ENCODE measurements at regions not wholly inside any gene's neighbourhood (a gene's known extent, or its start where the extent isn't known, plus 50 kb on each side); places are given as distances from the start of the nearest gene placed in this dataset.
"Not testable (repeated sequence)": the region's sequence is repeated elsewhere in the genome, so short reads cannot be mapped to it uniquely, and the experiment has no call there.

GRCh38 chr9:90175257-90175656 is 467.4 kb downstream of the DIRAS2 start:
- TF ChIP-seq CTCF (IDR thresholded peaks at IDR 0.05) = no peak
- DNase-seq = no peak
- intact Hi-C loops (cut with DNase I) = no loop called here
- H3K4me1 ChIP-seq = no peaks in the 10 kb centered on the region
- no peaks in the 10 kb centered on the region for H3K27me3 ChIP-seq
- no peak overlapping the region for H3K4me3 ChIP-seq
- no peaks in the 10 kb centered on the region for H3K36me3 ChIP-seq
- no peak overlapping the region for H3K9ac ChIP-seq (ENCODE audit: low read depth in 2 of 2, low read length in 2 of 2)
- no peak overlapping the region for H3K27ac ChIP-seq
- no peaks in the 10 kb centered on the region for H3K9me3 ChIP-seq

DNA sequence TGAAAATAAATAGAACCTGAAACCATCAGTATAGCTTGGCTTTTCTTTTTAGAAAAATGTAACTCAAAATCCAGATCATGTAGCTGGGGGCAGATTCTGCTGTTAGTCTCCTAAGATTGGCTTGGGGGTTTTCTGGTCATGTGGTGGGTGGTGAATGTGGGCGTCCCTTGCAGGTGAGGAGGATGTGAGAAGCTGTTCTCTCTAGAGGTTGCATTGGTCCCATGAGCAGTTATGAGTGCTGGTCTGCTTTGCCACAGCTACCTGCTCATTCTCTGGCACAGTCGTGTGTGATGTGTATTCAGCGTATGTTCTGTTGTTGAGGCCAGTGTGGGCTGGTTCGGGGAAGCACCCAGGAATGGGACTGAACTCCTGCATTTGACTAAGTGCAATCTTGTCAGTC is 466.8 kb downstream of the DIRAS2 start:
- intact Hi-C loops (cut with DNase I) = no loop called here
- H3K4me1 ChIP-seq = no peaks in the 10 kb centered on the region
- DNase-seq = no peak
- H3K9ac ChIP-seq (ENCODE audit: low read depth in 2 of 2, low read length in 2 of 2) = no peak overlapping the region
- no peak overlapping the region for H3K27ac ChIP-seq
- no peaks in the 10 kb centered on the region for H3K36me3 ChIP-seq
- TF ChIP-seq CTCF (IDR thresholded peaks at IDR 0.05) = no peak
- no peaks in the 10 kb centered on the region for H3K9me3 ChIP-seq
- H3K4me3 ChIP-seq = no peak overlapping the region
- no peaks in the 10 kb centered on the region for H3K27me3 ChIP-seq

- H3K27ac ChIP-seq = no peak overlapping the region
- no peak overlapping the region for H3K4me3 ChIP-seq
- H3K27me3 ChIP-seq = no peaks in the 10 kb centered on the region
- H3K9ac ChIP-seq (ENCODE audit: low read depth in 2 of 2, low read length in 2 of 2) = no peak overlapping the region
- intact Hi-C loops (cut with DNase I) = no loop called here
- no peaks in the 10 kb centered on the region for H3K9me3 ChIP-seq
- DNase-seq = no peak
- H3K4me1 ChIP-seq = no peaks in the 10 kb centered on the region
- no peaks in the 10 kb centered on the region for H3K36me3 ChIP-seq
- TF ChIP-seq CTCF (IDR thresholded peaks at IDR 0.05) = no peak
Observed at GRCh38 chr9:90176901-90177300, 465.7 kb downstream of the DIRAS2 start.

DNA sequence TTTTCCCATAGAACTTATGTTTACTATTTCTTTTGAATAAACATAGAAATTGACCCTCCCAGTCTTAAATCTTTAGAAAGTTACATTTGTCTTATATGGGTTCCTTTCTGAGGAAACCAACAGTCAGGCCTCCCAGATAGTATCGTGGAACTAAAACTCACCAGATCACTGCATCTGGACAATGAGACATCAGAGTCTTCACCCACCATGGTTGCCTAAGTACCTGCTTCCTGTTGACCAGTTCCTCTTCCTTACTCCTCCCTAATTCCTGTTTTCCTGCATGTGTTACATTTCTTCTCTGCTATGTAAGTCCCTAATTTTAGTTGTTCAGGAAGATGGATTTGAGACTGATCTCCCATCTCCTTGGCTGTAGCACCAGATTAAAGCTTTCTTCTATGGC is 462.2 kb downstream of the DIRAS2 start:
- Histone ChIP-seq H3K27me3 (no peaks in the 10 kb centered on the region), H3K4me1 (no peaks in the 10 kb centered on the region), H3K27ac (no peak overlapping the region), H3K9ac (ENCODE audit: low read depth in 2 of 2, low read length in 2 of 2) (no peak overlapping the region), H3K4me3 (no peak overlapping the region), H3K9me3 (no peaks in the 10 kb centered on the region), H3K36me3 (no peaks in the 10 kb centered on the region)
- no peak for DNase-seq
- intact Hi-C loops (cut with DNase I) = no loop called here
- no peak for TF ChIP-seq CTCF (IDR thresholded peaks at IDR 0.05)

DNA sequence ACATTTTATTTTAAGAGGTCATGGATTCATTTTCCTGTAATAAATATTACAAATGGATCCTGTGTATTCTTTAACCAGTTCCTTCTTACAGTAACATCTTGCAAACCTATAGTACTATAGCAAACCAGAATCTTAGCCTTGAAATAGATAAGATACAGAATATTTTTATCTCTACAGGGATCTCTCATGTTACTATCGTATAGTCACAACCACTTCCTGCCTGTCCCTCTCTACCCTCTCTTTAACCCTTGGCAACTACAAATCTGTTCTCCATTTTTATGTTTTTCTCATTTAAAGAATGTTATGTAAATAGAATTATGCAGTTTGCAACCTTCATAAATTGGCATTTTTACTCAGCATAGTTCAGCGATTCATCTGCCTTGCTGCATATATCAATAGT is 454.0 kb downstream of the DIRAS2 start:
- Histone ChIP-seq H3K9me3 (no peaks in the 10 kb centered on the region), H3K27me3 (no peaks in the 10 kb centered on the region), H3K9ac (ENCODE audit: low read depth in 2 of 2, low read length in 2 of 2) (no peak overlapping the region), H3K4me3 (no peak overlapping the region), H3K36me3 (no peaks in the 10 kb centered on the region), H3K27ac (no peak overlapping the region), H3K4me1 (no peaks in the 10 kb centered on the region)
- intact Hi-C loops (cut with DNase I) = no loop called here
- no peak for TF ChIP-seq CTCF (IDR thresholded peaks at IDR 0.05)
- DNase-seq = no peak

- no peak for TF ChIP-seq CTCF (IDR thresholded peaks at IDR 0.05)
- no peaks in the 10 kb centered on the region for H3K4me1 ChIP-seq
- DNase-seq = no peak
- no peaks in the 10 kb centered on the region for H3K36me3 ChIP-seq
- H3K27ac ChIP-seq = no peak overlapping the region
- H3K9ac ChIP-seq (ENCODE audit: low read depth in 2 of 2, low read length in 2 of 2) = no peak overlapping the region
- no peak overlapping the region for H3K4me3 ChIP-seq
- no peaks in the 10 kb centered on the region for H3K9me3 ChIP-seq
- no peaks in the 10 kb centered on the region for H3K27me3 ChIP-seq
- intact Hi-C loops (cut with DNase I) = no loop called here
Observed at GRCh38 chr9:90189306-90189705, 453.3 kb downstream of the DIRAS2 start.

DNA sequence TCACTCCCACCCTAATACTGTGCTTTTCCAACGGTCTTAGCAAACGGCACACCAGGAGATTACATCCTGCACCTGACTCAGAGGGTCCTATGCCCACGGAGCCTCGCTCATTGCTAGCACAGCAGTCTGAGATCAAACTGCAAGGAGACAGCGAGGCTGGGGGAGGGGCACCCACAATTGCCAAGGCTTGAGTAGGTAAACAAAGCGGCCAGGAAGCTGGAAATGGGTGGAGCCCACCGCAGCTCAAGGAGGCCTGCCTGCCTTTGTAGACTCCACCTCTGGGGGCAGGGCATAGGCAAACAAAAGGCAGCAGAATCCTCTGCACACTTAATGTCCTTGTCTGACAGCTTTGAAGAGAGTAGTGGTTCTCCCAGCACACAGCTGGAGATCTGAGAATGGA is 450.2 kb downstream of the DIRAS2 start:
- intact Hi-C loops (cut with DNase I); H3K36me3 ChIP-seq; H3K9ac ChIP-seq (ENCODE audit: low read depth in 2 of 2, low read length in 2 of 2); H3K27ac ChIP-seq; H3K27me3 ChIP-seq; H3K4me1 ChIP-seq; H3K4me3 ChIP-seq; H3K9me3 ChIP-seq: not testable (repeated sequence)
- DNase-seq = peak; percentile 94

All from colonic mucosa (tissue), 4 donors.